Epithelial cell of esophagus (primary cell): ENCODE measurements at regions not wholly inside any gene's neighbourhood (a gene's known extent, or its start where the extent isn't known, plus 50 kb on each side); places are given as distances from the start of the nearest gene placed in this dataset.

Experiments
- DNase-seq: peaks from one replicate; pipeline ENCODE4 v3.0.0; 2010; ENCODE audit warnings: low read depth
- H3K4me3 ChIP-seq: 2 replicates; pipeline ENCODE4 v1.5.1; 2011; ENCODE audit warnings: mild to moderate bottlenecking, low read length, control low read depth
- CTCF ChIP-seq: IDR thresholded peaks from 2 replicates; pipeline ENCODE4 v1.5.1; 2011; ENCODE audit warnings: low read depth, mild to moderate bottlenecking, low read length, control low read depth, inconsistent platforms; ENCODE audit not compliant: insufficient read depth; ENCODE audit errors: missing control alignments

DNA sequence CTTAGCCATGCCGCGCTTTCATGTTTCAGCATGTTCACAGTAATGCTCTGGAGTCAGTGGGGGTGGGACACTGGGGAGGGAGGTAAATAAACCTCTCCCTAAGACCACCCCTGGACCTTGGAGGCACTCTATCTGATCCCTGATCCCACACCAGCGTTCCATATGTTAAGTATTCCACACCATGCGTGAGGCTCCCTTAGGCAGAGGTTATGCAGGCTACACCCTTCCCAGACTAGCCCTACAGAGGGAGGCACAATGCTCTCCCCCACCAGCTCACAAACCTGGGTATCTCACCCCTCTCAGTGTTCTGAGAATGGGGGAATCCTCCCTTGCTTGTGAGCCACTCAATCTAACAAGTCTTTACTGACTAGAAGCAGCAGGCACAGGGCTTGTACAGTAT, 1610.4 kb upstream of the ZEB2 start:
- DNase-seq = no peak
- no peak for TF ChIP-seq CTCF

GRCh38 chr2:146129231-146129630, 1609.3 kb upstream of the ZEB2 start:
- no peak overlapping the region for H3K4me3 ChIP-seq
- TF ChIP-seq CTCF = no peak
- peak; percentile 55 for DNase-seq

More for the DNA sequence above, 1610.4 kb upstream of the ZEB2 start:
- no peak overlapping the region for H3K4me3 ChIP-seq

DNA sequence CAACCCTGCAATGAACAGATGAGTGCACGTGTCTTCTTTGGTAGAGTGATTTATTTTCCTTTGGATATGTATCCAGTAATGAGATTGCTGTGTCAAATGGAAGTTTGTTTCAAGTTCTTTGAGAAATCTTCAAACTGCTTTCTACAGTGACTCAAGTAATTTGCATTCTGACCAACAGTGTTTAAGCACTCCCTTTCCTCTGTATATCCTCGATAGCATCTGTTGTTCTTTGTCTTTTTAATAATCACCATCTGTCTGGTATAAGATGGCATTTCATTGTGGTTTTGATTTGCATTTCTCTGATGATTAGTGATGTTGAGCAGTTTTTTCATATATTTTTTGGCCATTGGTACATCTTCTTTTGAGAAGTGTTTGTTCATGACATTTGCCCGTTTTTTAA, 1608.3 kb upstream of the ZEB2 start:
- no peak for TF ChIP-seq CTCF
- no peak for DNase-seq
- H3K4me3 ChIP-seq = no peak overlapping the region

DNA sequence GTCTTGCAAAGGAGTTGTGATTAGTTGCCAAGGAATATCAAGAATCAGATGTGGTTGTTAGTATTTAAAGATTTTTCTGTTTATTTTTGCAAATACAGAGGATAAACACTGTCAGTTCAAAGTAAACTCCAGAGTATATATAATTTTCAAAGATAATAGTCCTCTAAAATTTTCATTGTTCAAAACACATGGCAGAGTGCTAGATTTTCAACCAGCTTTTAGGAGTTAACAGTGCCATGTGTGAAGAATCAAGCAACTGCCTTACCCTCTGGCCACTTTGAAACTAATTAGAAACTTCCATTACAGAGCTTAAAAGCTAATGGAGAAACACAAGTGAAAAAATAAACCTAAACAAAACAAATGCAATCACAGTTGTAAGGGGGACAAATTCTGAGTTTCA, 1605.6 kb upstream of the ZEB2 start:
- no peak overlapping the region for H3K4me3 ChIP-seq
- no peak for DNase-seq
- no peak for TF ChIP-seq CTCF

- DNase-seq = peak; percentile 50
- no peak for TF ChIP-seq CTCF
- H3K4me3 ChIP-seq = no peak overlapping the region
Observed at GRCh38 chr2:146124741-146125140, 1604.8 kb upstream of the ZEB2 start.

DNA sequence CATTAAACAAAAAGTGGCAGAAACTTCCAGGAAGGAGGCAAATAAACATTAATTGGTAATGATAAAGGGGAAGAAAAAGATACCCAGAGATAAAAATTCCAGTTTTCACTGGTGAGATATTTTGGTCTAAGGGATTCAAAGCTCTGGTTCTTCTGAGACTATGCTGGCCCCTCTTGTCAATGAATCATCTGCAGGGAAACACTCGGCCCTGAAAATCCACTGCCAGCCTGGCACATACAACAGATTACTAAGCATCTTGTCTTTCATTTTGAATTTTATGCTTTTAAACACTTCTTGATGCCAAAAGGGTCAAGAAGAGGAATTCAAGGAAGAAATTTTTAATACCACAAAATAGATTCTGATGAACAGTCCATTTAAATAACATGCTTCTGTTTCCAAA, 1603.8 kb upstream of the ZEB2 start:
- no peak for TF ChIP-seq CTCF
- no peak overlapping the region for H3K4me3 ChIP-seq
- no peak for DNase-seq

DNA sequence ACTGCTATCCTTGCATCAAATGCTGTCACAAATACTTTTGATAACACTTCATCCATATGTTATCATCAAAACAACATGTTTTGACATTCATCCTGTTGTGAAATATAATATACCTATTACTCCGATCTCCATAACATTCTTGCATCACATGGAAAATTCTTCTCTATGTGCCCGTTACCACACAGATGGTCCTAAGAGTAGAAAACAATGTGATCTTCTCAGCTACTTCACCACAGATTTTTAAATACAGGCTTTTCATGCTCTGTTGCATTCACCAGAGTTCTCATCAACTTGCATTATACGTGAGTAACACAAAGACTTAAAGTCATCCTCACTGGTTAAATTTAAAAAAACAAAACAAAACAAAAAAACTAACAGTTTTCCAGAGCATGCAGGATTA, 1603.3 kb upstream of the ZEB2 start:
- DNase-seq = no peak
- TF ChIP-seq CTCF = no peak
- H3K4me3 ChIP-seq = no peak overlapping the region
